ENCODE measurements at regions not wholly inside any gene's neighbourhood (a gene's known extent, or its start where the extent isn't known, plus 50 kb on each side); places are given as distances from the start of the nearest gene placed in this dataset.

GRCh38 chr1:94637121-94637520 lies 95.6 kb upstream of the F3 start:
- TF ChIP-seq CTCF (IDR thresholded peaks at IDR 0.05 in 4 of 5, conservative IDR thresholded peaks at IDR 0.05 in 1 of 5) (no peak), POLR2A (IDR thresholded peaks at IDR 0.05) (no peak)
